ENCODE measurements at regions not wholly inside any gene's neighbourhood (a gene's known extent, or its start where the extent isn't known, plus 50 kb on each side); places are given as distances from the start of the nearest gene placed in this dataset.

DNA sequence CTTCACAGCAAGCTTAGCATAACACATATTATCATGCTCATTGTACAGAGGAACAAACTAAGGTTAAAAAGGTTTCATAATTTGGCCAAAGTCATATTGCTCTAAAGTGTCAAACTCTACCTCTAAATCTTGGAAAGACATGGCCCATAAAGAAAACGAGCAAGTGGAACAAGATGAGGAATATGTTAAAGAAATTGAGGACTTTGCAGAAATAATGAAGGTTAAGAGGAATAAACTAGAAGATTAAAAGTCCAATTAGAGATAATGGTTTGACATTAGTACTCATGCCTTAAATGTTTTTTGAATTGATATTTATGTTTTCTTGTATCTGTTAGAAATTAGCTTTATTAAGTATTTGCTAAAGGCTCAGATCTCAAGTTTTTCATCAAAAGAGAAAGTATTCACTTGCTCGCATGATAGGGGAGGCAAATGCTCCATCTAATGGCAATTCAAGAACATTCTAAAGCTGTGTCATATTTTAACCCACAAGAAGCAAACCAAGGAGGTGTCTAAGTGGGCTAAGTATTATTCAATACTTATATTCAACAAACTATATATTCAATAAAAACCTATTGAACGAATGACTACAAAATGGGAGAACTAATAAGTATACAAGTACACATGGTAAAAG lies 192.9 kb upstream of the SPTLC3 start (continued):
- TF ChIP-seq, protein P1, sequence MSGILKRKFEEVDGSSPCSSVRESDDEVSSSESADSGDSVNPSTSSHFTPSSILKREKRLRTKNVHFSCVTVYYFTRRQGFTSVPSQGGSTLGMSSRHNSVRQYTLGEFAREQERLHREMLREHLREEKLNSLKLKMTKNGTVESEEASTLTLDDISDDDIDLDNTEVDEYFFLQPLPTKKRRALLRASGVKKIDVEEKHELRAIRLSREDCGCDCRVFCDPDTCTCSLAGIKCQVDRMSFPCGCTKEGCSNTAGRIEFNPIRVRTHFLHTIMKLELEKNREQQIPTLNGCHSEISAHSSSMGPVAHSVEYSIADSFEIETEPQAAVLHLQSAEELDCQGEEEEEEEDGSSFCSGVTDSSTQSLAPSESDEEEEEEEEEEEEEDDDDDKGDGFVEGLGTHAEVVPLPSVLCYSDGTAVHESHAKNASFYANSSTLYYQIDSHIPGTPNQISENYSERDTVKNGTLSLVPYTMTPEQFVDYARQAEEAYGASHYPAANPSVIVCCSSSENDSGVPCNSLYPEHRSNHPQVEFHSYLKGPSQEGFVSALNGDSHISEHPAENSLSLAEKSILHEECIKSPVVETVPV (CRISPR knock-in tag; IDR thresholded peaks at IDR 0.05) = no peak
- no peak for TF ChIP-seq ZC3H10 (CRISPR knock-in tag; IDR thresholded peaks at IDR 0.05)

DNA sequence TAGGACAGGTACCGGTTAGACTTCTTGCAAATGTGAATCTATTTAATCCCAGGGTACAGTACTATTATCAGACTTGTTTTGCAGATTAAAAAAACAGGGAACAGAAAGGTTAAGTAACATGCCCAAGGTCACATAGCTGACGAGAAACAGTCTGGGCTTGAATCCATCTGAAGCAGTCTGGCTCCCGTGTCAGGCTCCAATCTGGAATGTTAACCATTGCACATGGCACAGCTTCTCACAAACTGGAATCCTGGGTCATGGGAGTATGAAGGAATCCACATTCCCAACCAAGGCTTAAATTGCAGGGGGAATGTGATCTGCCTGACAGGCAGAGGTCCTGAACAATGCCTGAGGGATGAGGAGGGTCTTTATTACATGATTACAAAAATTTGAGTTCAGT lies 187.5 kb upstream of the SPTLC3 start:
- no peak for ATAC-seq
- TF ChIP-seq, protein P1 (CRISPR knock-in tag; IDR thresholded peaks at IDR 0.05) = no peak
- TF ChIP-seq OSR1 (CRISPR knock-in tag; IDR thresholded peaks at IDR 0.05) = no peak
- TF ChIP-seq TOX (CRISPR knock-in tag; IDR thresholded peaks at IDR 0.05; ENCODE audit: borderline replicate concordance) = no peak
- TF ChIP-seq PPARA (CRISPR knock-in tag; IDR thresholded peaks at IDR 0.05; ENCODE audit: borderline replicate concordance) = no peak
- TF ChIP-seq ZFP3 (CRISPR knock-in tag; IDR thresholded peaks at IDR 0.05) = no peak
- TF ChIP-seq, protein P2, sequence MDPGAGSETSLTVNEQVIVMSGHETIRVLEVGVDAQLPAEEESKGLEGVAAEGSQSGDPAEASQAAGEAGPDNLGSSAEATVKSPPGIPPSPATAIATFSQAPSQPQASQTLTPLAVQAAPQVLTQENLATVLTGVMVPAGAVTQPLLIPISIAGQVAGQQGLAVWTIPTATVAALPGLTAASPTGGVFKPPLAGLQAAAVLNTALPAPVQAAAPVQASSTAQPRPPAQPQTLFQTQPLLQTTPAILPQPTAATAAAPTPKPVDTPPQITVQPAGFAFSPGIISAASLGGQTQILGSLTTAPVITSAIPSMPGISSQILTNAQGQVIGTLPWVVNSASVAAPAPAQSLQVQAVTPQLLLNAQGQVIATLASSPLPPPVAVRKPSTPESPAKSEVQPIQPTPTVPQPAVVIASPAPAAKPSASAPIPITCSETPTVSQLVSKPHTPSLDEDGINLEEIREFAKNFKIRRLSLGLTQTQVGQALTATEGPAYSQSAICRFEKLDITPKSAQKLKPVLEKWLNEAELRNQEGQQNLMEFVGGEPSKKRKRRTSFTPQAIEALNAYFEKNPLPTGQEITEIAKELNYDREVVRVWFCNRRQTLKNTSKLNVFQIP (CRISPR knock-in tag; IDR thresholded peaks at IDR 0.05; ENCODE audit: borderline replicate concordance, low read depth) = no peak
- TF ChIP-seq GLIS3 (CRISPR knock-in tag; IDR thresholded peaks at IDR 0.05) = no peak
- TF ChIP-seq CSDC2 (CRISPR knock-in tag; IDR thresholded peaks at IDR 0.05) = no peak
- TF ChIP-seq SNAI2 (CRISPR knock-in tag; IDR thresholded peaks at IDR 0.05) = no peak

DNA sequence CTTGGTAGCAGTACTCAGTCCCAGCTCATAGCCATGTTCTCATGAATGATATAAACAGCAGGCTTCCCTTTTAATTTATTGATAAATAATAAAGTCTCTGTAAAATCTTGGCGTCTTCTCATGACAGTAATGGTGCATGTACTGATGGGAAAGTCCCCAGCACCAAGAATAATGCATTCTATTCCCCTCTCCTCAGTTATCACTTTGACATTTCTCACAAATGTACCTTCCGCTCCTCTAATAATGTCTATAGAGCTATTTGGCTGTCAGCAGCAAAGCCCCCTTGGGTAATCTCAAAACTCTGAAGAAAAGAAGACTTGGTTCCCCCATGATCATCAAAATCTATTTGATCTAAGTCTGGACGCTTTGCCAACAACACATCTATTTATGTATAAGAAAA lies 185.0 kb upstream of the SPTLC3 start:
- ATAC-seq = no peak
- TF ChIP-seq, protein P2 (CRISPR knock-in tag; IDR thresholded peaks at IDR 0.05; ENCODE audit: borderline replicate concordance, low read depth) = no peak
- TF ChIP-seq RARB (CRISPR knock-in tag; IDR thresholded peaks at IDR 0.05) = no peak
- TF ChIP-seq ISL1 (CRISPR knock-in tag; IDR thresholded peaks at IDR 0.05) = no peak
- no peak for TF ChIP-seq ZNF8 (CRISPR knock-in tag; IDR thresholded peaks at IDR 0.05)
- no peak for TF ChIP-seq PPARA (CRISPR knock-in tag; IDR thresholded peaks at IDR 0.05; ENCODE audit: borderline replicate concordance)
- no peak for TF ChIP-seq GLIS3 (CRISPR knock-in tag; IDR thresholded peaks at IDR 0.05)
- no peak for TF ChIP-seq ZNF565 (CRISPR knock-in tag; conservative IDR thresholded peaks at IDR 0.05; ENCODE audit: low read depth)
- no peak for TF ChIP-seq ARNTL (CRISPR knock-in tag; IDR thresholded peaks at IDR 0.05; ENCODE audit: borderline replicate concordance, low read depth)
- no peak for TF ChIP-seq ZFP30 (CRISPR knock-in tag; IDR thresholded peaks at IDR 0.05)
- TF ChIP-seq, protein P3, sequence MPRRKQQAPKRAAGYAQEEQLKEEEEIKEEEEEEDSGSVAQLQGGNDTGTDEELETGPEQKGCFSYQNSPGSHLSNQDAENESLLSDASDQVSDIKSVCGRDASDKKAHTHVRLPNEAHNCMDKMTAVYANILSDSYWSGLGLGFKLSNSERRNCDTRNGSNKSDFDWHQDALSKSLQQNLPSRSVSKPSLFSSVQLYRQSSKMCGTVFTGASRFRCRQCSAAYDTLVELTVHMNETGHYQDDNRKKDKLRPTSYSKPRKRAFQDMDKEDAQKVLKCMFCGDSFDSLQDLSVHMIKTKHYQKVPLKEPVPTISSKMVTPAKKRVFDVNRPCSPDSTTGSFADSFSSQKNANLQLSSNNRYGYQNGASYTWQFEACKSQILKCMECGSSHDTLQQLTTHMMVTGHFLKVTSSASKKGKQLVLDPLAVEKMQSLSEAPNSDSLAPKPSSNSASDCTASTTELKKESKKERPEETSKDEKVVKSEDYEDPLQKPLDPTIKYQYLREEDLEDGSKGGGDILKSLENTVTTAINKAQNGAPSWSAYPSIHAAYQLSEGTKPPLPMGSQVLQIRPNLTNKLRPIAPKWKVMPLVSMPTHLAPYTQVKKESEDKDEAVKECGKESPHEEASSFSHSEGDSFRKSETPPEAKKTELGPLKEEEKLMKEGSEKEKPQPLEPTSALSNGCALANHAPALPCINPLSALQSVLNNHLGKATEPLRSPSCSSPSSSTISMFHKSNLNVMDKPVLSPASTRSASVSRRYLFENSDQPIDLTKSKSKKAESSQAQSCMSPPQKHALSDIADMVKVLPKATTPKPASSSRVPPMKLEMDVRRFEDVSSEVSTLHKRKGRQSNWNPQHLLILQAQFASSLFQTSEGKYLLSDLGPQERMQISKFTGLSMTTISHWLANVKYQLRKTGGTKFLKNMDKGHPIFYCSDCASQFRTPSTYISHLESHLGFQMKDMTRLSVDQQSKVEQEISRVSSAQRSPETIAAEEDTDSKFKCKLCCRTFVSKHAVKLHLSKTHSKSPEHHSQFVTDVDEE (CRISPR knock-in tag; IDR thresholded peaks at IDR 0.05) = no peak
- TF ChIP-seq ZNF70 (CRISPR knock-in tag; IDR thresholded peaks at IDR 0.05) = no peak
- TF ChIP-seq TOX (CRISPR knock-in tag; IDR thresholded peaks at IDR 0.05; ENCODE audit: borderline replicate concordance) = no peak
- TF ChIP-seq SNAI2 (CRISPR knock-in tag; IDR thresholded peaks at IDR 0.05) = no peak
- TF ChIP-seq, protein P4, sequence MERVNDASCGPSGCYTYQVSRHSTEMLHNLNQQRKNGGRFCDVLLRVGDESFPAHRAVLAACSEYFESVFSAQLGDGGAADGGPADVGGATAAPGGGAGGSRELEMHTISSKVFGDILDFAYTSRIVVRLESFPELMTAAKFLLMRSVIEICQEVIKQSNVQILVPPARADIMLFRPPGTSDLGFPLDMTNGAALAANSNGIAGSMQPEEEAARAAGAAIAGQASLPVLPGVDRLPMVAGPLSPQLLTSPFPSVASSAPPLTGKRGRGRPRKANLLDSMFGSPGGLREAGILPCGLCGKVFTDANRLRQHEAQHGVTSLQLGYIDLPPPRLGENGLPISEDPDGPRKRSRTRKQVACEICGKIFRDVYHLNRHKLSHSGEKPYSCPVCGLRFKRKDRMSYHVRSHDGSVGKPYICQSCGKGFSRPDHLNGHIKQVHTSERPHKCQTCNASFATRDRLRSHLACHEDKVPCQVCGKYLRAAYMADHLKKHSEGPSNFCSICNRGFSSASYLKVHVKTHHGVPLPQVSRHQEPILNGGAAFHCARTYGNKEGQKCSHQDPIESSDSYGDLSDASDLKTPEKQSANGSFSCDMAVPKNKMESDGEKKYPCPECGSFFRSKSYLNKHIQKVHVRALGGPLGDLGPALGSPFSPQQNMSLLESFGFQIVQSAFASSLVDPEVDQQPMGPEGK (CRISPR knock-in tag; IDR thresholded peaks at IDR 0.05; ENCODE audit: borderline replicate concordance) = no peak
- no peak for TF ChIP-seq BACH2 (CRISPR knock-in tag; IDR thresholded peaks at IDR 0.05; ENCODE audit: borderline replicate concordance)
